22Rv1 (cell line): ENCODE measurements at regions not wholly inside any gene's neighbourhood (a gene's known extent, or its start where the extent isn't known, plus 50 kb on each side); places are given as distances from the start of the nearest gene placed in this dataset.

Experiments used
- ZFX ChIP-seq: fragments of 450-650 bp; IDR thresholded peaks from 2 replicates; pipeline ENCODE4 v1.6.1; 2017; ENCODE audit warnings: antibody characterized with exemption, borderline replicate concordance
- TF ChIP-seq, protein P1 (sequence below): fragments of 450-650 bp; IDR thresholded peaks from 2 replicates; pipeline ENCODE4 v1.5.1; 2017; ENCODE audit warnings: mild to moderate bottlenecking

DNA sequence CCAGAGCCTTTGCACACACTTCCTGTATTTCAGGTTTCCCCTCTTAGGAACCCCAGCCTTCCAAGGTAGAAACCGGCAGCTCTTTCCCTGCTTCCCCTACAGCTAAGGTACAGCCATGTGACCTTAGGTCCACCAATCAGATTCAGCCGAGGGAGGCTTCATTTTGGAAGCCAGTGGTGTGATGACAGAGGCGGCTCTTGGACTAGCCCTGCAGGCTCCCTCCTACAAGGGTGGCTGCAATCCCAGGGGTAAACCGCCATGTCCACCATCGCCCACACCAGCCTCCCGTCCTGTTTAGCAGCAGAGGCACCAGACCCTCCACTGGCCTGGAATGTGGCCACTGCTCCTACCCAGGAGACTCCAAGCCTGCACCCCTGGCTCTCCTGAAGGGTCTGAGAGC lies 65.6 kb downstream of the SERPINA3 start:
- TF ChIP-seq, protein P1, sequence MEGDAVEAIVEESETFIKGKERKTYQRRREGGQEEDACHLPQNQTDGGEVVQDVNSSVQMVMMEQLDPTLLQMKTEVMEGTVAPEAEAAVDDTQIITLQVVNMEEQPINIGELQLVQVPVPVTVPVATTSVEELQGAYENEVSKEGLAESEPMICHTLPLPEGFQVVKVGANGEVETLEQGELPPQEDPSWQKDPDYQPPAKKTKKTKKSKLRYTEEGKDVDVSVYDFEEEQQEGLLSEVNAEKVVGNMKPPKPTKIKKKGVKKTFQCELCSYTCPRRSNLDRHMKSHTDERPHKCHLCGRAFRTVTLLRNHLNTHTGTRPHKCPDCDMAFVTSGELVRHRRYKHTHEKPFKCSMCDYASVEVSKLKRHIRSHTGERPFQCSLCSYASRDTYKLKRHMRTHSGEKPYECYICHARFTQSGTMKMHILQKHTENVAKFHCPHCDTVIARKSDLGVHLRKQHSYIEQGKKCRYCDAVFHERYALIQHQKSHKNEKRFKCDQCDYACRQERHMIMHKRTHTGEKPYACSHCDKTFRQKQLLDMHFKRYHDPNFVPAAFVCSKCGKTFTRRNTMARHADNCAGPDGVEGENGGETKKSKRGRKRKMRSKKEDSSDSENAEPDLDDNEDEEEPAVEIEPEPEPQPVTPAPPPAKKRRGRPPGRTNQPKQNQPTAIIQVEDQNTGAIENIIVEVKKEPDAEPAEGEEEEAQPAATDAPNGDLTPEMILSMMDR, result no peak
- TF ChIP-seq ZFX, result no peak
